HepG2 (cell line): ENCODE measurements at regions not wholly inside any gene's neighbourhood (a gene's known extent, or its start where the extent isn't known, plus 50 kb on each side); places are given as distances from the start of the nearest gene placed in this dataset.

Experiments
- FOXO1 ChIP-seq: sonication (generic); formaldehyde crosslinking; IDR thresholded peaks from 2 replicates; pipeline ENCODE4 v1.4.0; 2020; ENCODE audit warnings: missing genetic modification reagents
- HOXD1 ChIP-seq: sonication (generic); formaldehyde crosslinking; IDR thresholded peaks from 2 replicates; pipeline ENCODE4 v1.5.0; 2020; ENCODE audit warnings: missing genetic modification reagents
- KDM2A ChIP-seq: sonication (generic); formaldehyde crosslinking; IDR thresholded peaks from 2 replicates; pipeline ENCODE4 v1.4.0; 2020; ENCODE audit warnings: low read depth, missing genetic modification reagents, borderline replicate concordance
- NR1H2 ChIP-seq: sonication (generic); formaldehyde crosslinking; IDR thresholded peaks from 2 replicates; pipeline ENCODE4 v1.8.1; 2022; ENCODE audit warnings: low read depth, missing genetic modification reagents, borderline replicate concordance
- SAFB2 ChIP-seq: sonication (generic); formaldehyde crosslinking; IDR thresholded peaks from 2 replicates; pipeline ENCODE4 v1.5.1; 2020; ENCODE audit warnings: missing genetic modification reagents, low read depth, mild to moderate bottlenecking, borderline replicate concordance
- SP4 ChIP-seq: sonication (generic); formaldehyde crosslinking; IDR thresholded peaks from 2 replicates; pipeline ENCODE4 v1.8.1; 2023; ENCODE audit warnings: mild to moderate bottlenecking, missing genetic modification reagents
- SRSF9 ChIP-seq: fragments of 200-400 bp; formaldehyde crosslinking; IDR thresholded peaks from 2 replicates; pipeline ENCODE4 v1.6.1; 2018; ENCODE audit warnings: borderline replicate concordance, mild to moderate bottlenecking, low read depth, low read length; ENCODE audit not compliant: insufficient read depth, poor library complexity, severe bottlenecking
- ZBTB3 ChIP-seq: sonication (generic); formaldehyde crosslinking; IDR thresholded peaks from 2 replicates; pipeline ENCODE4 v1.4.0; 2020; ENCODE audit warnings: low read depth, mild to moderate bottlenecking, moderate library complexity, missing genetic modification reagents, borderline replicate concordance
- ZNF598 ChIP-seq: sonication (generic); formaldehyde crosslinking; IDR thresholded peaks from 2 replicates; pipeline ENCODE4 v1.5.1; 2020; ENCODE audit warnings: mild to moderate bottlenecking, missing genetic modification reagents, borderline replicate concordance
- ZNF878 ChIP-seq: sonication (generic); formaldehyde crosslinking; IDR thresholded peaks from 2 replicates; pipeline ENCODE4 v1.8.1; 2023; ENCODE audit warnings: mild to moderate bottlenecking, missing genetic modification reagents, moderate library complexity
- TF ChIP-seq, protein P1 (sequence below): sonication (generic); formaldehyde crosslinking; IDR thresholded peaks from 2 replicates; pipeline ENCODE4 v1.9.0; 2021; ENCODE audit warnings: mild to moderate bottlenecking, missing genetic modification reagents
- TF ChIP-seq, protein P2 (sequence below): sonication (generic); formaldehyde crosslinking; IDR thresholded peaks from 2 replicates; pipeline ENCODE4 v1.4.0; 2020; ENCODE audit warnings: mild to moderate bottlenecking, missing genetic modification reagents

DNA sequence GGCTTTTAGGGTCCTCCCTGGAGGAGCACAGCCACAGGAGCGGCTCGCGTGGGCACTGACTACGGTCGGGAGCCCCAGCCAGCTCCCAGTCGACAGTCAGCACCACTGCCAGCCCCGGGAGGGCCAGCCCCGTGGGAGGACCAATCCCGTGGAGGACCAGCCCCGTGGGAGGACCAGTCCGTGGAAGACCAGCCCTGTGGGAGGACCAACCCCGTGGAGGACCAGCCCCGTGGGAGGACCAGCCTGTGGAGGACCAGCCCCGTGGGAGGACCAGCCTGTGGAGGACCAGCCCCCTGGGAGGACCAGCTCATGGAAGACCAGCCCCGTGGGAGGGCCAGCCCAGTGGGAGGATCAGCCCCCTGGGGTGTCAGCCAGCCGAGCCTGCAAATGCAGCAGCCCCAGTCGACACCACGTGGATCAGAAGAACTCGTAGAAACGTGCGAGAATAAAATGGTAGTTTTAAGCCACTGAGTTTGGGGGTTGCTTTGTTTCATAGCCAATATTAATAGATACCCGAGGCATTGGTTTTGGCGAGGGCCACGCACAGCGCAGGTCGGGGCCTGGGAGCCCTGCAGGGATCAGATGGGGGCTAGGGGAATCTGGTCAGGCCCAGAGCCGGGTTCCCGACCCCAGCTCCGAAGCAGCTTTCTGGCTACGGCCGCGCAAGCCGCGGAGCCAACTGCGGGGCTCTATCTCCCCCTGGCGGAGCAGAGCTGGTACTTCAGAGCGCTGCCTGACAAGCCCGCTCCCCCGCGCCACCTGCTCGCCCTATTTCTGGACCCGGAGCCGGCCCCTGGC lies 73.0 kb downstream of the TEX51 start (continued):
- TF ChIP-seq, protein P1, sequence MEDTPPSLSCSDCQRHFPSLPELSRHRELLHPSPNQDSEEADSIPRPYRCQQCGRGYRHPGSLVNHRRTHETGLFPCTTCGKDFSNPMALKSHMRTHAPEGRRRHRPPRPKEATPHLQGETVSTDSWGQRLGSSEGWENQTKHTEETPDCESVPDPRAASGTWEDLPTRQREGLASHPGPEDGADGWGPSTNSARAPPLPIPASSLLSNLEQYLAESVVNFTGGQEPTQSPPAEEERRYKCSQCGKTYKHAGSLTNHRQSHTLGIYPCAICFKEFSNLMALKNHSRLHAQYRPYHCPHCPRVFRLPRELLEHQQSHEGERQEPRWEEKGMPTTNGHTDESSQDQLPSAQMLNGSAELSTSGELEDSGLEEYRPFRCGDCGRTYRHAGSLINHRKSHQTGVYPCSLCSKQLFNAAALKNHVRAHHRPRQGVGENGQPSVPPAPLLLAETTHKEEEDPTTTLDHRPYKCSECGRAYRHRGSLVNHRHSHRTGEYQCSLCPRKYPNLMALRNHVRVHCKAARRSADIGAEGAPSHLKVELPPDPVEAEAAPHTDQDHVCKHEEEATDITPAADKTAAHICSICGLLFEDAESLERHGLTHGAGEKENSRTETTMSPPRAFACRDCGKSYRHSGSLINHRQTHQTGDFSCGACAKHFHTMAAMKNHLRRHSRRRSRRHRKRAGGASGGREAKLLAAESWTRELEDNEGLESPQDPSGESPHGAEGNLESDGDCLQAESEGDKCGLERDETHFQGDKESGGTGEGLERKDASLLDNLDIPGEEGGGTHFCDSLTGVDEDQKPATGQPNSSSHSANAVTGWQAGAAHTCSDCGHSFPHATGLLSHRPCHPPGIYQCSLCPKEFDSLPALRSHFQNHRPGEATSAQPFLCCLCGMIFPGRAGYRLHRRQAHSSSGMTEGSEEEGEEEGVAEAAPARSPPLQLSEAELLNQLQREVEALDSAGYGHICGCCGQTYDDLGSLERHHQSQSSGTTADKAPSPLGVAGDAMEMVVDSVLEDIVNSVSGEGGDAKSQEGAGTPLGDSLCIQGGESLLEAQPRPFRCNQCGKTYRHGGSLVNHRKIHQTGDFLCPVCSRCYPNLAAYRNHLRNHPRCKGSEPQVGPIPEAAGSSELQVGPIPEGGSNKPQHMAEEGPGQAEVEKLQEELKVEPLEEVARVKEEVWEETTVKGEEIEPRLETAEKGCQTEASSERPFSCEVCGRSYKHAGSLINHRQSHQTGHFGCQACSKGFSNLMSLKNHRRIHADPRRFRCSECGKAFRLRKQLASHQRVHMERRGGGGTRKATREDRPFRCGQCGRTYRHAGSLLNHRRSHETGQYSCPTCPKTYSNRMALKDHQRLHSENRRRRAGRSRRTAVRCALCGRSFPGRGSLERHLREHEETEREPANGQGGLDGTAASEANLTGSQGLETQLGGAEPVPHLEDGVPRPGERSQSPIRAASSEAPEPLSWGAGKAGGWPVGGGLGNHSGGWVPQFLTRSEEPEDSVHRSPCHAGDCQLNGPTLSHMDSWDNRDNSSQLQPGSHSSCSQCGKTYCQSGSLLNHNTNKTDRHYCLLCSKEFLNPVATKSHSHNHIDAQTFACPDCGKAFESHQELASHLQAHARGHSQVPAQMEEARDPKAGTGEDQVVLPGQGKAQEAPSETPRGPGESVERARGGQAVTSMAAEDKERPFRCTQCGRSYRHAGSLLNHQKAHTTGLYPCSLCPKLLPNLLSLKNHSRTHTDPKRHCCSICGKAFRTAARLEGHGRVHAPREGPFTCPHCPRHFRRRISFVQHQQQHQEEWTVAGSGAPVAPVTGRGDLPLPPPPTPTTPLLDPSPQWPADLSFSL (CRISPR knock-in tag), result 0 out of 2 replicates have a peak, but pooled peaks have one; percentile 59
- TF ChIP-seq NR1H2 (CRISPR knock-in tag) (no peak), FOXO1 (CRISPR knock-in tag) (no peak), SRSF9 (no peak), SAFB2 (CRISPR knock-in tag) (0 out of 2 replicates have a peak, but pooled peaks have one; percentile 14), KDM2A (peak; percentile 90), ZNF598 (CRISPR knock-in tag) (peak; percentile 30; the same call in 1 of the 2 replicates), ZNF878 (CRISPR knock-in tag) (no peak), ZBTB3 (CRISPR knock-in tag) (0 out of 2 replicates have a peak, but pooled peaks have one; percentile 73), SP4 (CRISPR knock-in tag) (peak; percentile 72; the same call in 1 of the 2 replicates), HOXD1 (CRISPR knock-in tag) (peak; percentile 19; the same call in 1 of the 2 replicates)
- TF ChIP-seq, protein P2, sequence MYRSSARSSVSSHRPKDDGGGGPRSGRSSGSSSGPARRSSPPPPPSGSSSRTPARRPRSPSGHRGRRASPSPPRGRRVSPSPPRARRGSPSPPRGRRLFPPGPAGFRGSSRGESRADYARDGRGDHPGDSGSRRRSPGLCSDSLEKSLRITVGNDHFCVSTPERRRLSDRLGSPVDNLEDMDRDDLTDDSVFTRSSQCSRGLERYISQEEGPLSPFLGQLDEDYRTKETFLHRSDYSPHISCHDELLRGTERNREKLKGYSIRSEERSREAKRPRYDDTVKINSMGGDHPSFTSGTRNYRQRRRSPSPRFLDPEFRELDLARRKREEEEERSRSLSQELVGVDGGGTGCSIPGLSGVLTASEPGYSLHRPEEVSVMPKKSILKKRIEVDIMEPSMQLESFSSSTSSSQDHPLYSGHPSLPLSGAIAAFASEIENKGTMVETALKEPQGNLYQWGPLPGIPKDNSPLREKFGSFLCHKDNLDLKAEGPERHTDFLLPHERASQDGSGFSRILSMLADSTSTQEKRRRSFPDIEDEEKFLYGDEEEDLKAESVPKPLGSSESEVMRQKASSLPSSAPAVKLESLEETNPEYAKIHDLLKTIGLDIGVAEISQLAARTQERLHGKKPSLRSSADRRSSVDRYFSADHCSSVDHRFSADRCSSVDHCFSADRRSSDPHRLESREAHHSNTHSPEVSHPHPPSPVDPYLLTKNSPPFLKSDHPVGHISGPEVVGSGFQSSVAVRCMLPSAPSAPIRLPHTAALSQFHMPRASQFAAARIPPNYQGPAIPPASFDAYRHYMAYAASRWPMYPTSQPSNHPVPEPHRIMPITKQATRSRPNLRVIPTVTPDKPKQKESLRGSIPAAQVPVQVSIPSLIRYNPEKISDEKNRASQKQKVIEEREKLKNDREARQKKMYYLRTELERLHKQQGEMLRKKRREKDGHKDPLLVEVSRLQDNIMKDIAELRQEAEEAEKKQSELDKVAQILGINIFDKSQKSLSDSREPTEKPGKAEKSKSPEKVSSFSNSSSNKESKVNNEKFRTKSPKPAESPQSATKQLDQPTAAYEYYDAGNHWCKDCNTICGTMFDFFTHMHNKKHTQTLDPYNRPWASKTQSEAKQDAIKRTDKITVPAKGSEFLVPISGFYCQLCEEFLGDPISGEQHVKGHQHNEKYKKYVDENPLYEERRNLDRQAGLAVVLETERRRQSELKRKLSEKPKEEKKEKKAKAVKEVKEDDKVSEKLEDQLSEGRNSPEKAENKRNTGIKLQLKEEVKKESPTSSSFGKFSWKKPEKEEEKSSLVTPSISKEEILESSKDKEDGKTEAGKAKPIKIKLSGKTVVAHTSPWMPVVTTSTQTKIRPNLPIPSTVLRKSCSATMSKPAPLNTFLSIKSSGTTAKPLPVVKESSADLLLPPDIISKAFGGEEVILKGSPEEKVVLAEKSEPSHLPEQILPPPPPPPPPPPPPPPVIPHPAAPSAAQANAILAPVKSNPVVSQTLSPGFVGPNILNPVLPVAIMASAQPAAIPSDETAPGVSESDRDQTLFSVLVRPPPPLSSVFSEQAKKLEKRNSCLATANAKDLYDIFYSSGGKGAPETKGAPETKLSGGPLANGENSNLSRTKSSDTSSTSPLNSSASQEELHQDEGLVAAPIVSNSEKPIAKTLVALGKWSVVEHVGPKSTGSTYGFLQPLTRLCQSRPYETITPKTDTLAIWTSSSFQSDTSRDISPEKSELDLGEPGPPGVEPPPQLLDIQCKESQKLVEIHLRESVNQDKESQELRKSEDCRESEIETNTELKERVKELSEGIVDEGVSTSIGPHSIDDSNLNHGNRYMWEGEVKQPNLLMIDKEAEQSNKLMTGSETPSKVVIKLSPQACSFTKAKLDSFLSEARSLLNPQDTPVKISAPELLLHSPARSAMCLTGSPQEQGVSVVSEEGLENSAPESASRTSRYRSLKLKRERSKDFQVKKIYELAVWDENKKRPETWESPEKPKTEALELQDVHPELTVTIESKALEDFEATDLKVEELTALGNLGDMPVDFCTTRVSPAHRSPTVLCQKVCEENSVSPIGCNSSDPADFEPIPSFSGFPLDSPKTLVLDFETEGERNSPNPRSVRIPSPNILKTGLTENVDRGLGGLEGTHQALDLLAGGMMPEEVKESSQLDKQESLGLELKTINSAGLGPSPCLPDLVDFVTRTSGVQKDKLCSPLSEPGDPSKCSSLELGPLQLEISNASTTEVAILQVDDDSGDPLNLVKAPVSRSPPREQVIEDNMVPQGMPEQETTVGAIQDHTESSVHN, result no peak
